ENCODE measurements at regions not wholly inside any gene's neighbourhood (a gene's known extent, or its start where the extent isn't known, plus 50 kb on each side); places are given as distances from the start of the nearest gene placed in this dataset.
"Not testable (repeated sequence)": the region's sequence is repeated elsewhere in the genome, so short reads cannot be mapped to it uniquely, and the experiment has no call there.

DNA sequence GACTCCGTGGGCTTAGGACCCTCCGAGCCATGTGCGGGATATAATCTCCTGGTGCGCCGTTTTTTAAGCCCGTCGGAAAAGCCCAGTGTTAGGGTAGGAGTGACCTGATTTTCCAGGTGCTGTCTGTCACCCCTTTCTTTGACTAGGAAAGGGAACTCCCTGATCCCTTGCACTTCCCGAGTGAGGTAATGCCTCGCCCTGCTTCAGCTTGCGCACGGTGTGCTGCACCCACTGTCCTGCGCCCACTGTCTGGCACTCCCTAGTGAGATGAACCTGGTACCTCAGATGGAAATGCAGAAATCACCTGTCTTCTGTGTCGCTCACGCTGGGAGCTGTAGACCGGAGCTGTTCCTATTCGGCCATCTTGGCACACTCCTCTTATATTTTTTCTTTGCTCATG, 95.1 kb upstream of the FRMD4B start:
- DNase-seq = not testable (repeated sequence)

DNA sequence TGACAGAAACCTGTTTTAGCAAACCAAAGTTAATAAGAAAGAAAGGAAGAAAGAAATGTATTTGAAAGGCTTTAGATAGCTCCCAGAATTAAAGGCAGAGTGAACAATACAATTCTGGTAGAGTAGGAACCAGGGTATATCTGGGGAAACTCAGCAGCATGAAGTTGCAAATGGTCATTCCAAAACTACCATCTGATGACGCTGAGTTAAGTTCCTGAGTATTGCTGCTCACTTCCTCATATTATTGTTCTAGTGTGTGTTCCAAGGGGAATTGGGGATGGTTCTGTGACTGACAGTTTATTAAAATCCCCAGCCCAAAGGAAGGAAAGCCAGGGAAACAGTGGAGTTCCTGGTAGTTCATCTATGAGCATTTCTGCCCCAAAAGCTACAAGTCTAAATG, 88.3 kb upstream of the FRMD4B start:
- DNase-seq = no peak

DNA sequence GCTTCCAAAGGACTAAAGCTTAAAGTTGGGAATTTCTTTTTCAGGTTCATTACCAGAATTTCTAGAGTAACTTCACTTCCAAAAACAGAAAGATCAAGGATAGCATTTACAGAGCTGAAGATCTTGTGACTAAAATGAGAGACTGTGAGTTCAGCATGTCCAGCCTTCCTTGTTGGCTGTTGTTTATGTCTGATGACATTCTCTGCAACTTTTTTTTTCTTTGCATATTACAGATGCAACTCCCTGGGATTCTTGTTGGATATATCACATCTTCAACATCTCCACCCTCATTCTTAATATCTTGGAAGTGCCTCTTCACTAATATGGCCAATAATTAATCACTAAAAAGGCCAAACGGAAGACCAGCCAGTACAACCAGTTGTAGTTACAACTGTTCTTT, 86.2 kb upstream of the FRMD4B start:
- DNase-seq = no peak

DNA sequence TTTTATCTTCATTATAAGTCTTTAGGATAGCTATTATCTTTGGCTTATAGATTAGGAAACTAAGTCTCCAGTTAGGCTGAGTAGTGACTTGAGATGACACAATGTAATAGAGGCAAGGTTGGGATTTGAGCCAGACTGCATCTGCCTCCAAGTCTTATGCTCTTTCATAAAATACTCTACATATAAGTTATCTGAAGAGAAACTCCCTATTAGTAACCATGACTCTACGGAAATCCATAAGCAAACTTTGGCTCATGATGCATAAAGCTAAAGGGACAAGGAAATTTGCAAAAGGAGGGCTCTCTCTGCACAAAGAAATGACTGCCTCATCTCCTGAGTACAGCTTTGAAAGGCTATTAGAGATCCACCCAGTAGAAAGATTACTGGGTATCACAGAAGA, 77.6 kb upstream of the FRMD4B start:
- DNase-seq = no peak

DNA sequence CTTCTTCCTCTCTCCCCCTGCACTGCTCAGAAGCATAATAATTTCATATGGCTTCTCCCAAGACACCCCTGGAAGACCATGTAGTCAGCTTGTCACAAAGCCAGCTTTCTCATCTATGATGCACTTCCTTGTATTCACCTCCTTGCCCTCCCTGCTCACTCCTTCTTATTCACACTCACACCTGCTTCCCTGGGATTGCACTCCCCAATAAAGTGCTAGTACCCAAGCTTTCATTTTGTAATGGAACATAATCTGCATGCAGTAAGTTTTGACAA, 76.9 kb upstream of the FRMD4B start:
- DNase-seq = no peak

DNA sequence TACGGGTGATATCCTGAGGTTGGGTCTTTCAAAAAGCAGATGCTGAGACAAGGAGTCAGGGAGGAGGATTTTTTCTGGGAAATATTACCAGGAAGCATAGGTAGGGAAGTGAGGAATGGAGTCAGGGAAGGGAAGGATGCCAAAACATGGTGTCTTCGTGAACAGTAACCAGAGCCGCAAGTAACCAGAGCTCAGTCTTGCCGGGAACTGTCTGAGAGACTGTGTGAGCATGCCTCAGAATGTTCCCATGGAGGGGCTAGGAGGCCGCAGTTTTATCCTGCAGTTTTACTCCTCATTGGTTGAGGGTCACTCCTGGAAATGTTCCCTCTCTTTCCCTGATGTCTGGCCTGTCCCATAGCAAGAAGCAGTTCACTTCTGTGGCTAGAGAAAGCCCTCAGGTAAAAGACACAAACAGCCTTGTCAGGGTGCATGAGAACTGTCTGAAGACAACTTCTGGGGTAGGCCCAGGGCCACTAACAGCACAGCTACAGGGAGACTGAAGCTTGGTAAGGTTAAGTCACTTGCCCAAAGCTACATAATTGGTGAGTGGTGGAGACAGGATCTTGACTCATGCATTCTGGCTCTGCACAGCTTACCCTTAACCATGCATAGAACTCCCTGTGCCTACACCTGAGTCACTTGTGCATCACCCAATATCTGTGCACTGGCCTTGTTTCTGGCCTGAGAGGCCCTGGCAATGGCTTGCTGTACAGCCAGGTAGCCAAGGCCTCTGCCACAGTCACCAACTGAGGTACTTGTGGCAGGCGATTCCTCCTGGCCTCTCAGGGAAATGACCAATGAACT, 76.3 kb upstream of the FRMD4B start:
- no peak for DNase-seq

DNA sequence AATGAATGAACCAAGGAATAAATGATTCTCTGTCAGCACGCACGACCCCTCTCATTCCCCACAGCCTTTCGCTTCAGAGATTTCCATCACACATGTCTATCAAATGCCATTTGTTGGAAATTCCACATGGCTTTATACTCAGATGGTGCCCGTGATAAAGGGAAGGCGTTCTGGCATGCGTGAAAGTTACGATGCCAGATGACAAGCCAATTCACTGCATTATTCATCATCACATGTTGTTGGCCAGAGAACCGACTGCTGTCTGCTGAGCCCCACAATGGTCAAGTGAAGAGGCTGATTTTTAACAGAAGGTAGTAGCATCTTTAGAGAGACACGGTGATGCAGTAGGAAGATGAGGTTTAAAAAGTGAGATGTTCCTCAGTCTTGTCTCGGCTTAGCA, 74.1 kb upstream of the FRMD4B start:
- DNase-seq = no peak

DNA sequence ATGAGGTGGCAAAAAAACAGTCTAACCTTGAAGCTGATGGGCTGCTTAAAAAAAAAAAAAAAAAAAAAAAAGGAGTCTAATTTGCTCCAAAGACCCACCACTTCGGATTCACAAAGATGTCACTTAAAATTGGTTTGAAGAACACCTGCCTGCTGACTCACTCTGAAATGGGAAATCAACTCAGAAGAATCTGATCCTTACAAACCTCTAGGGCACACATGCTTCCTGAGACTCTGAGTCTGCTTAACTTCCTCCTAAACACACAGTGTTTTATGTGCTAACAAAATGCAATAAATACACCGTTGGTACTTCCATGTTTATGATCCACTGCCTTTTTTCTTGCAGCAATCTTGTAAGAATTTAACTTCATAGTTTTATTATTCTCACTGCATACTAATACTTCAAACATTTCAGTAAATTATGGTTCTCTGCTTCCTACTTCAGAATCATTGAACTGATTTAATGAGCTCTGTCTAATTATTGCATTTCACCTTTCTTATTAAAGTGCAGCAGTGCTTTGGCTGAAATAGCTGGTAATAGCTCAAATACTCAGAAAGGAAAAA, 73.0 kb upstream of the FRMD4B start:
- no peak for DNase-seq

DNA sequence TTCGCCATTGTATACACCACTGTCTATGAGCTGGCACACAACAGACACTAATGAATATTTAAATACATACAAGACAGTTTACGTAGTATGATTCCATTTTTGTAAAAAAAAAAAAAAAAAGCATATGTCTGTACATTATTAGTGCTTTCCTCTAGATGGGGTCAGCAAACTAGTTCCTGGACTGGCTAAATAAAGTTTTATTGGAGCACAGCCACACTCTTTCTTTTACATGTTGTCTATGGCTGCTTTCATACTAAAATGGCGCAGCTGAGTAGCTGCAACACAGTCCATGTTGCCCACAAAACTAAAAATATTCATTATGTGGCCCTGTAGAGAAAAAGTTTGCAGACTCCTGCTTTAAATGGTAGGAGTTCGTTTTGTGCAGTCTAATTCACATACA, 70.7 kb upstream of the FRMD4B start:
- no peak for DNase-seq

DNA sequence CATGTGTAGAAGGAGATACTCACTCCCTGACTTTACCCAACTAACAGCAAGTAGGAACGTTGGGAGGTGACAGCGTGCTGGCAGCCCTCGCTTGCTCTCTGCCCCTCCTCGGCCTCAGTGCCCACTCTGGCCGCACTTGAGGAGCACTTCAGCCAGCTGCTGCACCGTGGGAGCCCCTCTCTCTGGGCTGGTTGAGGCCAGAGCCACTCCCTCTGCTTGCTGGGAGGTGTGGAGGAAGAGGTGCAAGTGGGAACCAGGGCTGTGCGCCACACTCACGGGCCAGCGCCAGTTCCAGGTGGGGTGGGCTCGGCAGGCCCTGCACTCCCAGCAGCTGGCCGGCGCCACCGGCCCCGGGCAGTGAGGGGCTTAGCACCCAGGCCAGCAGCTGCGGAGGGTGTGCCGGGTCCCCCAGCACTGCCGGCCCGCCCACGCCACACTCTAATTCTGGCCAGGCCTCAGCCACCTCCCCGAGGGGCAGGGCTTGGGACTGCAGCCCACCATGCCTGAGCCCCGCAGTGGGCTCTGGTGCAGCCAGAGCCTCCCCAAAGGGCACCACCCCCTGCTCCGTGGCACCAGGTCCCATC, 68.4 kb upstream of the FRMD4B start:
- no peak for DNase-seq

DNA sequence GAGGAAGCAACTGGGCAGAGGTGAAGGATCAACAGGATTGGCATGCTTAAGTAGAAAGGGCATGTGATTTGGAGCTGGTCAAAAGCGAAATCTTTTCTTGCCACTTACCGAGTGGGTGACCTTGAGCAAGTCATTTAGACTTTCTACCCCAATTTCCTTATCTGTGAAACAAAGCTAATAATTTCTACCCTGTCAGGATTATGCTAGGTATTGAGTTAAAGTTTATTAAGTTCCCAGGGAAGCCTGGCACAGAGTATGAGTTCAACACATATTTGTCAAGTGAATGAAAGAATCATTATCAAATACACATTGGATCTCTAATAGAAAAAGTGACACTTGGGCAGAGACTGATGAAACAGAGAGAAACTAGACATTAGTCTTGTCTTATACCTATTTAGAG, 66.4 kb upstream of the FRMD4B start:
- DNase-seq = no peak

DNA sequence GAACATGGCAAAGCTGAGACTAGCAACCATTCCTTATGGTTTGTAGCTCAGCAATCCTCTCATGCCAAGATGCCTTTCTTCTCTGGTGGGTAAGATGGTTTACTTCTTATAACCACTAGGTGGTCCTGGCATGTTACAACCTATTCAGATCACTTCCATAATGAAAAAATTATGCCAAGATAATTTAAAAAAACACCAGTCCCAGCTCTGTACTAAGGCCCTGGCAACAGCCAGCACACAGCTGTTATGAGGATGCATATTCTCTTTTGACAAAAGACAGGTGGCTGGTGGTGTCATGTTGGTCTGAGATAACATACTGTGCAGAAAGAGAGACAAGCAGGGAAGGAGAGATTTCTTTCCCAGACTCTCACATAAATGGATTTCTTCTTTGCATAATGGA, 65.7 kb upstream of the FRMD4B start:
- DNase-seq = no peak

DNA sequence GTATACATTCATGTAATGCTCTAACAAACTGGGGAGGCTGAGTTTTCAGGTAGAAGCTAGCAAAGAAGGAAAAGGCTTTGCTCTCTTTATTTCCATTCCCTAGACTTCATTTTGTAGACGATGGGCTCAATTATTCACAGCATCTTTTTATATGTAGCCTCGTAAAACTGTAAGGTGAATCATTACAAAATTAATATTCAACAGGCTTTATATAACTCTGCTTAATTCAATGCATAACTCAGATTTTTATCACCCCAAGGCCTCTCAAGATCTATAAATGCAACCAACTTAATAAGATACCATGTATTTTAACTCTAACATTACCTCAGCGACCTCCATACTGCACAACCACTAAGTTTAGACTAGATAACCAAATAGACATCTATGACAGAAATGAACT, 63.0 kb upstream of the FRMD4B start:
- DNase-seq = no peak

DNA sequence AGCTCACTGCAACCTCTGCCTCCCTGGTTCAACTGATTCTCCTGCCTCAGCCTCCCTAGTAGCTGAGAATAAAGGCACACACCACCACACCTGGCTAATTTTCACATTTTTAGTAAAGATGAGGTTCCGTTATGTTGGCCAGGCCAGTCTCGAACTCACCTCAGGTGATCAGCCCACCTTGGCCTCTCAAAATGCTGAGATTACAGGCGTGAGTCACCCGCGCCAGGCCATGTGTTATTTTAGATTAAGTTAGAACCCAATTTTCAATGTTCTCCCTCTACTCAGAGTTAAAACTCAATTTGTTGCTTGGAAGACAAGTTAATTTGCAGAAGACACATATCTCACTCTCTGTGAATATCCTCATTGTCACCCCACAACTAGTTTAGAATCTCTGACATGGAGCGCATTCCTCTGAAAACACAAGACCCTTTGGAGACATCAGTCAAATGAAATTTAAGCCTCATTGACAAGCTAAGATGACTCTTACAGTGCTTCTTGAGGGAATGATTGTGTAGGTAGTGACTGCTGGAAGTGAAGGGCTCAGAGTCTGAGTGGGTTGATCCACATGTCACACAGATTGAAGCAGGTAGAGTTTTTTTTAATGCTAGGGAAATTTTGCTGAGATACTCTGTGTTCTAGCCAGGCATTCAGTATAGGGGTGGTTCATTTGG, 60.6 kb upstream of the FRMD4B start:
- DNase-seq = no peak

DNA sequence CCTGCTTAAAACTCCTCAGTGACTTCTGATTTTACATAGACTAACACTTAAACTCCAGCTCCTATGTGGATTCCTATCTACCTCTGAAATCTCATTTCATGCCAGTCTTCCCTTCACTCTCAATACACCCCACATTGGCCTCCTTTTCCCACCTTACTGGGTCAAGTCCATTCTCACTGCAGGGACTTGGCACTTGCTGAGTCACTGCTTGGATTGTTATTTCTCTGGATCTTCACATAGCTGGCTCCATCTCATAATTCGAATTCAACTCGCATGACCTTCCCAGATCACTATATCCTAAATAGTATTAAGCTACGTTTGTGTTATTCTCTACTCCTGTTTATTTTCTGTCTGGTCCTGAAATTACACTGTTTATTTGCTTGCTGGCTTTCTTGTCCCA, 59.6 kb upstream of the FRMD4B start:
- no peak for DNase-seq

DNA sequence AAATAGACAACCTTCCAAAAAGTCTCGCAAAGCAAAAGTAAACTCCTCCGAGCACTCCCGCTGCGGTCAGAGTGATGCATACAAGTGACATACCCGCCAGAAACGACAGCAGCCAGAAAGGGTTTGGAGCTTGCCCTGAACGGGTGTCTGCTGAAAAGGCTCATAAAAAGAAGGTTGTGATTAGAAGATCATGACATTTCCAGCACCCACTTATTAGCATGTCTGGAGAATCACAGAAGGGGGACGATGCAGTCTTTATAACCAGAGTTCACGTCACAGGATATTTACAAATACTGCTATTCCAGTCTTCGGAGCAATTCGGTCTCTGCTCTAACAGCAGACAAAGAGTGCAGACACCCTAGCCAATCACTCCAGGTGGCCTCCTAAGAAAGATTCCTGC, 59.1 kb upstream of the FRMD4B start:
- peak; percentile 11 for DNase-seq

DNA sequence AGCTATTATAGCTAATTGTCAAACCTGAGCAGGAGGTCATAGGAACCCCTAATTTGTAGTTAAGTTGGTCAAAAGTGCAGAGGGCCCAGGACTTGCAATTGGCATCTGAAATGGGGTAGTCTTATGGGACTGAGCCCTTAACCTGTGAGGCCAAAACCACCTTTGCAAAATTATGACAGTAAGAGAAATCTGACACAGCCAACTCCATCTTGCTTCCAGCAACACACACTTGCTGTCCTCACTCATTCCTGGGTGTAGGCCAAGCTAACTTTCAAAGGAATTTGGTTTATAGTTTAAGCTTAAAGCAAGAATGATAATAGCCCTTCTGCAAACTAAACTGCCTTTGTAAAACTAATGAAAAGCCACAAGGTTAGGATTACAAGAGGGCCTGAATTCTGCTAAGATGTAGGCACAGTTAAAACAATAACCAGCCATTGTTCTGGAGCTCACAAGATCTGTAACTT, 57.6 kb upstream of the FRMD4B start:
- DNase-seq = no peak

DNA sequence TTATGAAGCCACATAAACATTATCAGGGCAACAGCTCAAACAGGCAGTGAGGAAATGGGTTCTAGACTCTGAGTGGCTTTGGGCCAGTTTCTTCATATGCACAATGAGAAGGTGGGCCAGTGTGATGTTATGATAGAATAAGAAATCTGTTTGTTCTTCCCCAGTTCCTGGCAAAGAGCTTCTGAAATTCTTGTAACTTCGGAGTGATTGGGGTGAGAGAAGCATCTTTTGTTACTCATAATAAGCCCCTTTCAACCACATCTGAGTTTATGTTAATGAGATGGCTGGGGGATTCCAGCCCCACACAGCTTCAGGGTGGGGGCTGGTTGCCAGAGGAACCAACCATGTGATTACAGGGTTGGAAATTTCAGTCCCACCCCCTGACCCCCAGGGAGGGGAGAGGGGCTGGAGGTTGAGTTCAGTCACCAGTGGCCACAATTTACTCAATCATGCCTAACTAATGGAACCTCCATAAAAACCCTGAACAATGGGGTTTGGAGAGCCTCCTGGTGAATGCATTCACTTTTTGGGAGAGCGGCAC, 57.0 kb upstream of the FRMD4B start:
- DNase-seq = no peak

DNA sequence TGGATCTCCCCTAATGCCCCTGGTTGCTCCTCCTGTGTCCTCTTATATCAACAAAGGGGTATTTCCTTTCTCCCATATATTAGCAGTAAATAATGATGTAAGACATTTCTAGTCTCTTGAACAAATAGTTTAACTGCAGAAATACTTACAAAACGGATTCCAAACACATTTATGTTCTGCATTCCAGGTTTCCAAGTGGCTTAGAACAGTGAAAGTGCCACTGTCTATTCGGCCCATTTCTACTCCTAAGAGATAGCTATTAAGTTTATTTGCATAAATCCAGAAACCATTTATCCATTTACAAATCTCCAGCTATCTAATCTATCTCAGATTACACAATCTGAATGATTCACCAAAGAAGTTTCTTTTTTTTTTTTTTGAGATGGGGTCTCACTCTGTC, 55.8 kb upstream of the FRMD4B start:
- DNase-seq = no peak

DNA sequence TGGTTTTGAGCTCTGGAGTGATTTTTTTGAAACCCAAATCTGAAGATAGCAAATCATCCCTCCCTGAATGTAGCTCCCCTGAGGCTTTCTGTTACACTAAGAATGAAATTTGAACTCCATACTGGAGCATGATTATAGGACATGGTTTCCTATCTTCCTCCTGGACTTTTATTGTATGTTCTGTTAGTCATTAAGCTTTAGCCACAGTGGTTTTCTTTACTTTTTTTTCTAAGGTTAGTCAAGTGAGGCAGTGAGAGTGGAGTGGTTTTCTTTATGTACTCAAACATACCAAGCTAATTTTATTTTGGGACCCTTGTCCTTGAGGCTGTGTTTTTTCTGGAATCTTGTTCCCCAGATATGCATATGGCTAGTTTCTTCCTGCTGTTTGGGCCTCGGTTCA, 55.2 kb upstream of the FRMD4B start:
- DNase-seq = no peak

DNA sequence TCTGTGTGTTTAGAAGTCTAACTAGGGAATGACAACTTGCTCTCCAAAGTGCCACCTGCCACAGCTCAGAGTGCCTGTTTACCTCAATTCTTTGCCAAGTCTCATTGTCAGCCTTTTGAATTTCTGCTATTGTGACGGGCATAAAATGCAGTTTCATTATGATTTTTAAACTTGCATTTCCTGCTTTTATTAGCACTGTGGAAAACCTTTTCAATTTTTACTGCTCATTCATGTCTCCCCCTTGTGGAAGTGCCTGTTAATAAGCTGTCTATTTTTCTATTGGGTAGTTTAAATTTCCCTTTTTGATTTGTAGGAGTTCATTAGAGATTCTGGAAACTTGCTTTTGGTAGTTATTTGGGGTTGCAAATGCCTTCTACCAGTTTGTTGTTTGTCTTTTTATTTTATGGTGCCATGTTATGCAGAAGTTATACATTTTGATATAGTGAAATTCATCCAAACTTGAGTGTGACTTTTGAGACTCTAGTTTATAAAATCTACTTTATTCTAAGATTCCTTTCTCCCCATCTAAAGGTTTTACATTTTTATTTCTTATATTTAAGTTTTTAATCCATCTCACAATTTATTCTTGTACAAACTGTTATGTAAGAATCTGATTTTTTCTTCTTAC, 53.9 kb upstream of the FRMD4B start:
- peak; percentile 25 for DNase-seq

DNA sequence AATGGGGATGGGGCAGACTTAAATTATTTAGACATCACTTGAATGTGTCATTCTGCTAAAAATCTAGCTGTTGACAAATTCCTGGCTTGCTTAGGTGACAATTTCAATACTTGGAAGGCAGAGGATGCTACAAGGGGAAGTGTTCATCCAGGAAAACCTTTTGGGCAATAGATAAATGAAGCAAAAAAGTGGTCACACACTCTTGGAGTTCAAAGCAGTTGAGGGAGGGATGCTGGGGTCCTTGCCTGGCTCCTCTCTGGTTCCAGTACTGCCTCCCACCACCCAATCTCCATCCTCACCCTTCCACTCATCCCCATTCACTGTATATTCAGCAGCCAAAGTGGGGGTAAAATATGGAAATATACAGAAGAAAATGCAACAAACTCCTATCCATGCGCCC, 52.6 kb upstream of the FRMD4B start:
- DNase-seq = no peak

All from HCEC 1CT (cell line).